Caco-2 (cell line): ENCODE measurements at regions not wholly inside any gene's neighbourhood (a gene's known extent, or its start where the extent isn't known, plus 50 kb on each side); places are given as distances from the start of the nearest gene placed in this dataset.

Experiments used
- BruUV-seq: library from RNA; stranded (reverse); fragments of 400-500 nt; replicated peaks from 2 replicates; lab custom pipeline; 2021; lab: Mats Ljungman, UMichigan
- CTCF ChIA-PET: fragments of 300-600 bp; sonication (Branson Sonifier 250); formaldehyde crosslinking; loops from one replicate; lab custom pipeline; 2022; ENCODE audit warnings: antibody characterized with exemption; lab: Charles Lee
- POLR2A ChIA-PET: fragments of 300-600 bp; sonication (Branson Sonifier 250); formaldehyde crosslinking; loops from one replicate; lab custom pipeline; 2022; ENCODE audit warnings: antibody characterized with exemption; lab: Charles Lee
- DNase-seq, 2 experiments: peaks; one replicate each; pipeline versions ENCODE4 v3.0.0 to v3.0.0-alpha.2; 2020 to 2022
- H3K27me3 ChIP-seq: replicated peaks from 2 replicates; pipeline ENCODE4 v1.6.0; 2011; ENCODE audit warnings: low read length; ENCODE audit not compliant: control insufficient read depth, insufficient read depth
- H3K36me3 ChIP-seq: 2 replicates; pipeline ENCODE4 v1.5.1; 2011; ENCODE audit warnings: low read length; ENCODE audit not compliant: control insufficient read depth, insufficient read depth
- H3K4me1 ChIP-seq: fragments of 250-450 bp; sonication (Bioruptor Pico); 2 replicates; pipeline ENCODE4 v1.5.1; 2020; ENCODE audit warnings: mild to moderate bottlenecking
- H3K4me3 ChIP-seq: 2 replicates; pipeline ENCODE4 v1.5.1; 2011; ENCODE audit warnings: low read depth, mild to moderate bottlenecking, control low read depth, low read length
- H3K9me3 ChIP-seq: fragments of 250-450 bp; sonication (Bioruptor Pico); 2 replicates; pipeline ENCODE4 v1.5.1; 2020; ENCODE audit warnings: mild to moderate bottlenecking, moderate library complexity
- H3K27ac Mint-ChIP-seq: one replicate; pipeline ENCODE4 v1.8.0; 2022; ENCODE audit warnings: mixed read lengths; ENCODE audit not compliant: unreplicated experiment
- H3K27me3 Mint-ChIP-seq: one replicate; pipeline ENCODE4 v1.8.0; 2022; ENCODE audit warnings: mixed read lengths; ENCODE audit not compliant: insufficient read depth, unreplicated experiment
- H3K36me3 Mint-ChIP-seq: one replicate; pipeline ENCODE4 v1.8.0; 2022; ENCODE audit warnings: mild to moderate bottlenecking, mixed read lengths; ENCODE audit not compliant: insufficient read depth, unreplicated experiment
- H3K4me1 Mint-ChIP-seq: one replicate; pipeline ENCODE4 v1.8.0; 2022; ENCODE audit warnings: low read depth, mixed read lengths; ENCODE audit not compliant: unreplicated experiment
- H3K4me3 Mint-ChIP-seq: one replicate; pipeline ENCODE4 v1.8.0; 2022; ENCODE audit warnings: mild to moderate bottlenecking, moderate library complexity, mixed read lengths; ENCODE audit not compliant: unreplicated experiment
- H3K9me3 Mint-ChIP-seq: one replicate; pipeline ENCODE4 v1.8.0; 2022; ENCODE audit warnings: mixed read lengths; ENCODE audit not compliant: unreplicated experiment
- intact Hi-C: fragments of 100-400 bp; cut with micrococcal nuclease; formaldehyde crosslinking; loops from one replicate; pipeline ENCODE4 v1.10.0; 2022; ENCODE audit not compliant: unreplicated experiment
- TF ChIP-seq, protein P1 (sequence below), 2 experiments: fragments of 200-600 bp in 1 of 2; IDR thresholded peaks; 1 replicate in 1 of 2; 2 replicates in 1 of 2; pipeline versions ENCODE4 v1.5.1 to v1.8.0; 2011 to 2022; ENCODE audit warnings: antibody characterized with exemption in 1 of 2, control low read depth in 1 of 2, inconsistent platforms in 1 of 2, low read depth in 1 of 2, low read length in 1 of 2, mild to moderate bottlenecking in 1 of 2, moderate library complexity in 1 of 2; ENCODE audit not compliant: insufficient read depth in 1 of 2, severe bottlenecking in 1 of 2, unreplicated experiment in 1 of 2

DNA sequence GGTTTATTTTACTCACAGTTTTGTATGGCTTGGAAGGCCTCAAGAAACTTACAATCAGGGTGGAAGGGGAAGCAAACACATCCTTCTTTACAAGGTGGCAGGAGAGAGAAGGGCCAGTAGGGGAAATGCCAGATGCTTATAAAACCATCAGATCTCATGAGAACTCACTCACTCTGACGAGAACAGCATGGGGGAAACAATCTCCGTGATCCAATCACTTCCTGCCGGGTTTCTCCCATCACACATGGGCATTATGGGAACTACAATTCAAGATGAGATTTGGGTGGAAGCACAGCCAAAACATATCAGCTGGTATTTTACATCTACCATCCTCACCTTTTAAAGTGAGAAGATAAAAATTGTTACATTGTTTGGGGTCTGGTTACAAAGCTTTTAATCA, 427.9 kb upstream of the CDH7 start:
- no peak for DNase-seq
- H3K27me3 Mint-ChIP-seq, result no peaks in the 10 kb centered on the region
- intact Hi-C loops, result no loop called here
- H3K9me3 ChIP-seq, result no peaks in the 10 kb centered on the region
- H3K27ac Mint-ChIP-seq, result no peak overlapping the region
- ChIA-PET POLR2A (no interaction called here), CTCF (no interaction called here)
- H3K4me1 Mint-ChIP-seq, result no peaks in the 10 kb centered on the region
- H3K36me3 Mint-ChIP-seq, result no peaks in the 10 kb centered on the region
- H3K4me3 Mint-ChIP-seq, result no peak overlapping the region
- no peaks in the 10 kb centered on the region for H3K27me3 ChIP-seq
- no peaks in the 10 kb centered on the region for H3K9me3 Mint-ChIP-seq
- H3K36me3 ChIP-seq, result no peaks in the 10 kb centered on the region
- no TSS peak for BruUV-seq
- H3K4me1 ChIP-seq, result no peaks in the 10 kb centered on the region
- TF ChIP-seq, protein P1, sequence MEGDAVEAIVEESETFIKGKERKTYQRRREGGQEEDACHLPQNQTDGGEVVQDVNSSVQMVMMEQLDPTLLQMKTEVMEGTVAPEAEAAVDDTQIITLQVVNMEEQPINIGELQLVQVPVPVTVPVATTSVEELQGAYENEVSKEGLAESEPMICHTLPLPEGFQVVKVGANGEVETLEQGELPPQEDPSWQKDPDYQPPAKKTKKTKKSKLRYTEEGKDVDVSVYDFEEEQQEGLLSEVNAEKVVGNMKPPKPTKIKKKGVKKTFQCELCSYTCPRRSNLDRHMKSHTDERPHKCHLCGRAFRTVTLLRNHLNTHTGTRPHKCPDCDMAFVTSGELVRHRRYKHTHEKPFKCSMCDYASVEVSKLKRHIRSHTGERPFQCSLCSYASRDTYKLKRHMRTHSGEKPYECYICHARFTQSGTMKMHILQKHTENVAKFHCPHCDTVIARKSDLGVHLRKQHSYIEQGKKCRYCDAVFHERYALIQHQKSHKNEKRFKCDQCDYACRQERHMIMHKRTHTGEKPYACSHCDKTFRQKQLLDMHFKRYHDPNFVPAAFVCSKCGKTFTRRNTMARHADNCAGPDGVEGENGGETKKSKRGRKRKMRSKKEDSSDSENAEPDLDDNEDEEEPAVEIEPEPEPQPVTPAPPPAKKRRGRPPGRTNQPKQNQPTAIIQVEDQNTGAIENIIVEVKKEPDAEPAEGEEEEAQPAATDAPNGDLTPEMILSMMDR (IDR thresholded peaks at IDR 0.05; ENCODE audit: insufficient read depth in 1 of 2, low read depth in 1 of 2, low read length in 1 of 2, severe bottlenecking in 1 of 2, unreplicated experiment in 1 of 2), result no peak
- no peak overlapping the region for H3K4me3 ChIP-seq

DNA sequence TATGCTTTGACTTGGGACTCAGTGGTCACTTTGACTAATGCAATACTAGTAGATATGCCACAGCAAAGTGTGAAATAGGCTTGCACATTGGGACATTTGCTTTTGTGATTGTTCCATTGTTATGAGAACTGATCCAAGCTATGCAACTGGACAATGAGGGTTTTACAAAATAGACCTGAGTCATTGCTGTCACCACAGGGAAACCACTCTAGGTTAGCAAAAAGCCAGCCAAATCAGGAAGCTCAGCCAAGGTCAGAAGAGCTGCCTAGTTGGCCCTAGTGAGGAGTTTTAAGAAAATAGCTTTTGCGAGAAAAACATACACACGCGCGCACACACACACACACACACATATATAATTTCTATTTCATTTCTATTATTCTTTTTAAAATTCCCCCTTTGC, 452.4 kb upstream of the CDH7 start:
- H3K27me3 Mint-ChIP-seq, result no peaks in the 10 kb centered on the region
- no peaks in the 10 kb centered on the region for H3K9me3 Mint-ChIP-seq
- no peak overlapping the region for H3K27ac Mint-ChIP-seq
- H3K9me3 ChIP-seq, result no peaks in the 10 kb centered on the region
- intact Hi-C loops, result no loop called here
- CTCF ChIA-PET, result no interaction called here
- H3K4me3 ChIP-seq, result no peak overlapping the region
- TF ChIP-seq, protein P1 (IDR thresholded peaks at IDR 0.05; ENCODE audit: insufficient read depth in 1 of 2, low read depth in 1 of 2, low read length in 1 of 2, severe bottlenecking in 1 of 2, unreplicated experiment in 1 of 2), result no peak
- POLR2A ChIA-PET, result no interaction called here
- H3K36me3 Mint-ChIP-seq, result no peaks in the 10 kb centered on the region
- no TSS peak for BruUV-seq
- H3K27me3 ChIP-seq, result no peaks in the 10 kb centered on the region
- no peaks in the 10 kb centered on the region for H3K4me1 ChIP-seq
- H3K36me3 ChIP-seq, result no peaks in the 10 kb centered on the region
- H3K4me3 Mint-ChIP-seq, result no peak overlapping the region
- no peaks in the 10 kb centered on the region for H3K4me1 Mint-ChIP-seq
- no peak for DNase-seq

DNA sequence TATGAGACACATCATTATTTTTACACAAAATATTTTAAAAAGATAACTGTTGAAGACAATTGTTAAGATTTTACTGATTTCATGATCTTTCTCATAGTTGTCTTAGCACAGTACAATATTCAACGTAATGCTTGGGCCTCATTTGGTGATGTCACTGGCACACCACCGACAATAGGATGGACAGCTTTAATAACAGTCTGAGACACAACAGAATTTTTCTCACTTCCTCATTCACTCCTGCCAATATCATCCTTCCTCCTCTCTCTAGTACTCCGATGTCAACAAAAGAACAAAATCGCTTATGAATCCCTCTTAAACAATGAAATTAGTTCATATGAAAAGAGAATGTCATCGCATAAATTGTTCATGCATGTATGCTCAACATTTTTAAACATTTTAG, 461.9 kb upstream of the CDH7 start:
- TF ChIP-seq, protein P1 (IDR thresholded peaks at IDR 0.05; ENCODE audit: insufficient read depth in 1 of 2, low read depth in 1 of 2, low read length in 1 of 2, severe bottlenecking in 1 of 2, unreplicated experiment in 1 of 2), result no peak
- no peaks in the 10 kb centered on the region for H3K4me1 ChIP-seq
- POLR2A ChIA-PET, result no interaction called here
- Mint-ChIP-seq H3K4me1 (no peaks in the 10 kb centered on the region), H3K4me3 (no peak overlapping the region), H3K27me3 (no peaks in the 10 kb centered on the region), H3K9me3 (no peaks in the 10 kb centered on the region), H3K36me3 (no peaks in the 10 kb centered on the region), H3K27ac (no peak overlapping the region)
- no TSS peak for BruUV-seq
- no peak for DNase-seq
- no peak overlapping the region for H3K4me3 ChIP-seq
- no peaks in the 10 kb centered on the region for H3K36me3 ChIP-seq
- intact Hi-C loops, result no loop called here
- no peaks in the 10 kb centered on the region for H3K9me3 ChIP-seq
- no peaks in the 10 kb centered on the region for H3K27me3 ChIP-seq
- CTCF ChIA-PET, result no interaction called here
